Keratinocyte (primary cell): ENCODE measurements at regions not wholly inside any gene's neighbourhood (a gene's known extent, or its start where the extent isn't known, plus 50 kb on each side); places are given as distances from the start of the nearest gene placed in this dataset.

Source experiments
- DNase-seq: peaks from one replicate; pipeline ENCODE4 v3.0.0-alpha.2; 2011; ENCODE audit warnings: low read depth, missing footprints, low spot score
- FAIRE-seq: peaks from 2 replicates; lab custom pipeline; 2011; peaks lifted over from hg19 to GRCh38; lab: Jason Lieb, UNC
- H2AFZ ChIP-seq: 2 replicates; pipeline ENCODE4 v1.6.0; 2012; ENCODE audit warnings: low read length, control low read depth, inconsistent platforms; ENCODE audit not compliant: control insufficient read depth
- H3K27ac ChIP-seq: 2 replicates; pipeline ENCODE4 v1.5.1; 2011; ENCODE audit warnings: low read length; ENCODE audit not compliant: control insufficient read depth, insufficient read depth
- H3K27me3 ChIP-seq: 3 replicates; pipeline ENCODE4 v1.6.0; 2011; ENCODE audit warnings: low read length; ENCODE audit not compliant: control insufficient read depth, insufficient read depth; ENCODE audit errors: extremely low read depth
- H3K36me3 ChIP-seq, 2 experiments: 2 replicates in 1 of 2; 3 replicates in 1 of 2; pipeline ENCODE4 v1.5.1; 2011; ENCODE audit warnings: low read length in 2 of 2, mild to moderate bottlenecking in 1 of 2; ENCODE audit not compliant: control insufficient read depth in 2 of 2, insufficient read depth in 2 of 2; ENCODE audit errors: extremely low read depth in 1 of 2
- H3K4me1 ChIP-seq: 3 replicates; pipeline ENCODE4 v1.5.1; 2011; ENCODE audit warnings: low read length; ENCODE audit not compliant: control insufficient read depth, insufficient read depth; ENCODE audit errors: extremely low read depth
- H3K4me2 ChIP-seq: 3 replicates; pipeline ENCODE4 v1.6.0; 2011; ENCODE audit warnings: low read depth, low read length; ENCODE audit not compliant: control insufficient read depth, insufficient read depth; ENCODE audit errors: extremely low read depth
- H3K4me3 ChIP-seq, 3 experiments: fragments of 200-600 bp in 1 of 3; sonication (generic) in 1 of 3; 2 replicates in 2 of 3; 3 replicates in 1 of 3; pipeline ENCODE4 v1.5.1; 2011 to 2016; ENCODE audit warnings: low read length in 3 of 3, mild to moderate bottlenecking in 3 of 3, control low read depth in 2 of 3, inconsistent platforms in 1 of 3, low read depth in 1 of 3, mixed read lengths in 1 of 3, mixed run types in 1 of 3, moderate library complexity in 1 of 3; ENCODE audit not compliant: control insufficient read depth in 2 of 3, insufficient read depth in 2 of 3; ENCODE audit errors: extremely low read depth in 1 of 3
- H3K79me2 ChIP-seq: 2 replicates; pipeline ENCODE4 v1.6.0; 2012; ENCODE audit warnings: low read length; ENCODE audit not compliant: control insufficient read depth, insufficient read depth
- H3K9ac ChIP-seq: 3 replicates; pipeline ENCODE4 v1.6.0; 2011; ENCODE audit warnings: low read length; ENCODE audit not compliant: control insufficient read depth, insufficient read depth; ENCODE audit errors: extremely low read depth
- H3K9me1 ChIP-seq: 3 replicates; pipeline ENCODE4 v1.6.0; 2011; ENCODE audit warnings: low read length; ENCODE audit not compliant: control insufficient read depth, insufficient read depth; ENCODE audit errors: extremely low read depth
- H3K9me3 ChIP-seq: 2 replicates; pipeline ENCODE4 v1.5.1; 2012; ENCODE audit warnings: low read depth, low read length; ENCODE audit not compliant: control insufficient read depth
- H4K20me1 ChIP-seq: 3 replicates; pipeline ENCODE4 v1.6.0; 2011; ENCODE audit warnings: low read length; ENCODE audit not compliant: control insufficient read depth, insufficient read depth; ENCODE audit errors: extremely low read depth
- CTCF ChIP-seq, 3 experiments: IDR thresholded peaks in 1 of 3; conservative IDR thresholded peaks in 1 of 3; optimal IDR thresholded peaks in 1 of 3; 2 replicates in 2 of 3; 3 replicates in 1 of 3; pipeline versions ENCODE3 to v1.5.1; 2011; ENCODE audit warnings: low read length in 3 of 3, mild to moderate bottlenecking in 3 of 3, moderate library complexity in 2 of 3, control low read depth in 1 of 3, inconsistent platforms in 1 of 3; ENCODE audit not compliant: insufficient read depth in 2 of 3; ENCODE audit errors: extremely low read depth in 1 of 3
- EZH2 ChIP-seq: IDR thresholded peaks from one replicate; pipeline ENCODE4 v1.6.1; 2012; ENCODE audit warnings: inconsistent platforms, mild to moderate bottlenecking, low read length, moderate library complexity
- dilution Hi-C: fragments of 300-500 bp; cut with MboI; formaldehyde crosslinking; loops from one replicate; pipeline ENCODE4 v1.7.0; 2020; ENCODE audit warnings: low sequenced_read_pairs; ENCODE audit not compliant: extremely low pct_ligation_motif_present

GRCh38 chr5:125005266-125005665, 258.8 kb upstream of the ZNF608 start:
- H3K79me2 ChIP-seq, result no peaks in the 10 kb centered on the region
- no peak for DNase-seq
- no peaks in the 10 kb centered on the region for H3K9me1 ChIP-seq
- TF ChIP-seq EZH2 (no peak), CTCF (optimal IDR thresholded peaks at IDR 0.05 in 1 of 3, IDR thresholded peaks at IDR 0.05 in 1 of 3, conservative IDR thresholded peaks at IDR 0.05 in 1 of 3; ENCODE audit: extremely low read depth in 1 of 3, insufficient read depth in 2 of 3, low read length in 3 of 3) (no peak)
- no peak overlapping the region for H3K27ac ChIP-seq
- no peaks in the 10 kb centered on the region for H3K4me1 ChIP-seq
- H2AFZ ChIP-seq, result no peak overlapping the region
- H3K4me2 ChIP-seq, result no peak overlapping the region
- dilution Hi-C loops, result no loop called here
- FAIRE-seq, result no peak
- no peaks in the 10 kb centered on the region for H3K36me3 ChIP-seq
- H3K4me3 ChIP-seq, result no peak overlapping the region
- no peaks in the 10 kb centered on the region for H3K9me3 ChIP-seq
- no peaks in the 10 kb centered on the region for H4K20me1 ChIP-seq
- H3K9ac ChIP-seq, result no peak overlapping the region
- no peaks in the 10 kb centered on the region for H3K27me3 ChIP-seq

- Histone ChIP-seq H3K79me2 (no peaks in the 10 kb centered on the region), H3K9me1 (no peaks in the 10 kb centered on the region), H3K9ac (no peak overlapping the region), H3K27ac (no peak overlapping the region), H3K9me3 (no peaks in the 10 kb centered on the region), H3K4me3 (no peak overlapping the region), H3K27me3 (no peaks in the 10 kb centered on the region), H3K4me2 (no peak overlapping the region), H4K20me1 (no peaks in the 10 kb centered on the region), H3K4me1 (no peaks in the 10 kb centered on the region), H3K36me3 (no peaks in the 10 kb centered on the region), H2AFZ (no peak overlapping the region)
- dilution Hi-C loops, result no loop called here
- FAIRE-seq (peak; percentile 13), DNase-seq (no peak)
- no peak for TF ChIP-seq EZH2
- TF ChIP-seq CTCF (optimal IDR thresholded peaks at IDR 0.05 in 1 of 3, IDR thresholded peaks at IDR 0.05 in 1 of 3, conservative IDR thresholded peaks at IDR 0.05 in 1 of 3; ENCODE audit: extremely low read depth in 1 of 3, insufficient read depth in 2 of 3, low read length in 3 of 3), result no peak
Observed at GRCh38 chr5:125006011-125006685, 259.7 kb upstream of the ZNF608 start.
